ENCODE measurements at regions not wholly inside any gene's neighbourhood (a gene's known extent, or its start where the extent isn't known, plus 50 kb on each side); places are given as distances from the start of the nearest gene placed in this dataset.
"Not testable (repeated sequence)": the region's sequence is repeated elsewhere in the genome, so short reads cannot be mapped to it uniquely, and the experiment has no call there.

DNA sequence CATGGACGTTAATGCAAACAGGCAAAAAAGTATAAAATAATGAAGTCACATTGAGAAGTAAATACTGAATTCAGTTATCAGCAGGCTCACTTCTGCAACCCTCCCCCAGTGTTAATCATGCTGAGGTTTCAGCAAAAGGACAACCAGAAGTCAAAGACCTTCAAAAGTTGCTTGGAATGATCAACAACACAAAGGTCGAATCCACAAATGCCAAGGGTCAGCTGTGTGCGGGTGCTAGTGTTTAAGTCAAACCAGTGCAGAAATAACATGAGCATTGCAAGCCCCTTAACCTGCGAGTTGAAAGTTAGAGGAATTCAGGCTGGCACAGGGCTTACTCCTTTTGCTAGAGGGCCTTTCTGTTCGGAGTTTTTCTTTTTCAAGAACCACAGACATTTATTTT, 436.7 kb upstream of the SEL1L start:
- DNase-seq, result no peak

DNA sequence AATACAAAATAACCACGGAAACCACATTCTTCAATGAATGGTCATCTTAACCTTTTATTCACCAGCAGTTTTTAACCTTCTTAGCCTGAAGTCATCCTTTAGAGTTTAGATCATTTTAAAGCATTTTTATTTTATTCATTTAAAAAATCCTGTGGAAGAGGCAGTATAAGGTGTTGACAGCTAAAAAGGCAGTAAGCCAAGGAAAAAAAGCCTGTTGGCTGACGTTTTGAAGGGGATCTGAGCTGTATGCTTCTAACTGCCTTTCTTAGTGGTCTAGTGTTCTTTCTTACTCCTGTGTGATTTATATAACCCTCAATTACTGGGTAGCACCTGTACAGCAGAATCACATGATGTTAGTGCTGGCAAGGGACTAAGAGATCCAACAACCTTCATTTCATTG, 438.3 kb upstream of the SEL1L start:
- DNase-seq, result no peak

DNA sequence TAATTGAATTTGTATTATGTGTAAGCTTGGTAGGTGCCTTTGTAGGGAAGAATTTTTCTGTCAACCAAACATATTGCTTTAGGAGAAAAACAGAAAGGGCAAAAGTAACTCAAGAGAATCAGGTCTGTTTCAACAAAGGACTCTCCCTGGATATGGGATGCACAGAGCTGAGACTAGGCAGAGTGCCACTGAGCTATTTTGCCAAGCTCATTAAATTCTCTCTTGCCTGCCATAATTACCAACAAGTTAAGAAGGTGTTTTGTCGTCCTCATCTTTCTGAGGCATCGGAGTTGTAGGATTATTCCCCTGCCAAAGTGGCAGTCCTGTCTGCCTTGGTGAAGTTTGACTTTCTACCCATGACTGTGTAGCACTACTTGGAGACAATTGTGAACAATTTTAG, 438.9 kb upstream of the SEL1L start:
- no peak for DNase-seq

GRCh38 chr14:81974543-81974942, 440.9 kb upstream of the SEL1L start:
- no peak for DNase-seq

DNA sequence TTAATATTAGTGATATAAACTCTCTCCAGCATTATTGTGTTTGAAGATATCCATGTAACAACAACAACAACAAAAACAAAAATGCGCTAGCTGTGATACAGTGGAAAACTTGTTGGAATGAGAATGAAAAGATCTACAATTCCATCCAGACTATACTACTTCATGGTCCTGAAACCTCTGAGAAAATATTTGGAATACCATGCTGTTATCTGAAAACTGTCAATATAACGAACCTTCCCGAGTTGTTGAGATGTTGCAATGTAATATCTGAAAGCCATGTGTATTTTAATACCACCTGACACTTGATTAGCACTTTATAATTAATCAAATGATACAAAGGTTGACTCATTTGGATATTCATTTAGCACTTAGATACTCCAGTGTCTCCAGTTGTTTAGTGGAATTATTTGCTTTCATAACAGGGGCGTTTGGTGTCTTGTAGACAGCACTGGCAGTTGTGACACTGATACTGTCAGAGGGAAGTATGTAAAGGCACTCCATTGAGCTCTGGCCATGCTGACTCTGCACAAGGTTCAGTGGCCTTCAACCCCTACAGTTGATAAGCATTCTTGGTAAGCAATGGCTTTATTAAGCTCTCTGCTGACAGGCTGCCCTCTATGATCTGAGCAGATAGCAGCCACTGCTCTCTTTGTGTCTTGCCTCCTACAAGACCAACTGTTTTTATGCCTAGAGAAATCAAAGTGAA, 447.1 kb upstream of the SEL1L start:
- no peak for DNase-seq

- DNase-seq, result no peak
Observed at GRCh38 chr14:81981307-81981675, 447.6 kb upstream of the SEL1L start.

- DNase-seq, result no peak
Observed at GRCh38 chr14:81982046-81982445, 448.4 kb upstream of the SEL1L start.

DNA sequence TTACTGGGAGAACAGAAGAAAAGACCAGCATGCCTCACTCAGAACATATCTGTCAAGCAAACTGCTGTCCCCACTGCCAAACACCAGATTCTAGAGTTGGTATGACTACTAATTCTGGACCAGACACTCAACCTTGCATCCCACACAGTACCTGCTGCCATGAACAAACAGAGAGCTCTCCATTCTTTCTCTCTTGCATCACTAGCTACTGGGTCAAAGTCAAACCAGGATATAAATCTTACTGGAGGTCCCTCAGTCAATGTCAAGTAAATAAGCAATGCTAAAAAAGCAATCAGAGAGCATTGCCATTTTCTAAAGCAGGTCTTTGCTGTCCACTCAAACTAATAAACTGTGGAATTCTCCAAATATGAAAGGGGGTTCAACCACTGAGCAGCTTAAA, 452.4 kb upstream of the SEL1L start:
- DNase-seq, result no peak

DNA sequence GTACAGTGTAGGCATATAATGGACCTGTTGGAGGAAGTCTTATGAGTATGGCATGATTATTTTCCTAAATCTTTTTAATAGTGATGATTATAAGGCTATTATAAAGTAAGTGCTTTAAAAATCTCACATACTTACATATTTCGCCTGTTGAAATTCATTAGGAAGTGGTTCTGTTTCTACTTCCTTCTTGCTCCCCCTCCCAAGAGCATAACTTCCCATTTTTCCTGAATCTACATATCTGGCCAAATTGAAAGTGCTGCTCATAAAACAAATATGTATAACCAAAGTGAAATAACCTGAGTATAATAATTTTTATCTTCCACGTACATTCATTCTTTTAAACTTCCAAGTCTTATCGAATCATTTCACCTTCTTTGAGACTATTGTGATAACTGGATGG, 455.6 kb upstream of the SEL1L start:
- DNase-seq, result no peak

DNA sequence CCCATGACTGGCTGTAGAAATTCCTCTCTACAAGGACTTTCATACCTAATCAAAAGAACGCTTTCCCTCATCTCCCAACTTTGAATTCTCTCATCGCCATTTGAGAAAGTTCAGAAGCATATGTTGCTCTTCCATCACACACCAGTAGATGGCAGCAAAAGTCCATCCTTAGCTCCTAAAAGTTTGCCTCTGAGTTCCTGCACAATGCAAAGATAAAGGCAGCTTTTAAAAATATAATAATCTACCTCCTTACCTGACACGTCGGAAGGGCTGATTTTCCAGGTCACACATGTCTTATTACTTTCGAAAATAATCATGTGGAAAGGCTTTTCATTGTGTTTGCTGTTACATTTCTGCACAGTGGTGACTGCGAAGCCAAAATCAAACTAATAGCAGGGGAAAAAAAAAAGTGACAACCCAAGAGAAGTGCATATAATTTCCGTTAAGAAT, 456.7 kb upstream of the SEL1L start:
- DNase-seq, result peak in 9 of 14 donors; percentile 0 to 42 (median 17)

GRCh38 chr14:81991998-81992397, 458.3 kb upstream of the SEL1L start:
- no peak for DNase-seq

DNA sequence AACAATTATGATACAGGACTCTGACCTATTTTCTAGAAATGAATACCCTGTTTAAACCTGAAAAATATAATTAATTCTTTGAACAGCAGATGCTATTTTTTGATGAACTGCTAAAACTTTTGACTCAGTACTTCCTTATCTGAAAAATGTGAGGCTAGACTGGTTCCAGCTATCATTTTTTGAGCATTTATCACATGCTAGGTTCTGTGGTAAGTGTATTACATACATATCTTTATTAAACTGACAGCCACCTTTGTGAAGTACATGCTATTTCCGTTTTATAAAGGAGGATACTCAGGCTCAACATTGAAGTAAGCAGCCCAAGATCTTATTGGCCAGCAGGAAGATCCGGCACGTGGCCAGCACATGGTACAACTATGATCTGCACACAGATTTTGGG, 459.8 kb upstream of the SEL1L start:
- no peak for DNase-seq

DNA sequence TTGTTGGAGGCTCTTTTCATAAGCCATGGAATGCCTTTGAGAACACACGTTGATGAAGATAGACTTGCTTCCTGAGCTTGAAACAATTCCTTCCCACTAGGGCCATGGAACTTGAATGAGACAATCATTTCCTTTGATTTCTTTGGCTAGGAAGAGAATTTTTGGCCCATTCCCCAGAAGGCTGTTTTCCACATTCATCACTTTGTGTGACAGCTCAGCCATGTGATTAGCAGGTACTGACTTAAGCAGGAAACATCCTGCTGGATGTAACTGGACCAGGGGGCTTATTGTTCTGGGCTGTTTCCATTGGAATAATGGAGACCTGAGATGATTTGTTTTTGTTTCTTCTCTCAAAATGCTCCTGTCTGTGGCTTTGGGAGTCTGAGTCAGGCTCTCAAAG, 469.8 kb upstream of the SEL1L start:
- no peak for DNase-seq

- peak in 1 of 14 donors; percentile 7 for DNase-seq
Observed at GRCh38 chr14:82009076-82009475, 475.4 kb upstream of the SEL1L start.

GRCh38 chr14:82009993-82010392, 476.3 kb upstream of the SEL1L start:
- DNase-seq, result no peak

DNA sequence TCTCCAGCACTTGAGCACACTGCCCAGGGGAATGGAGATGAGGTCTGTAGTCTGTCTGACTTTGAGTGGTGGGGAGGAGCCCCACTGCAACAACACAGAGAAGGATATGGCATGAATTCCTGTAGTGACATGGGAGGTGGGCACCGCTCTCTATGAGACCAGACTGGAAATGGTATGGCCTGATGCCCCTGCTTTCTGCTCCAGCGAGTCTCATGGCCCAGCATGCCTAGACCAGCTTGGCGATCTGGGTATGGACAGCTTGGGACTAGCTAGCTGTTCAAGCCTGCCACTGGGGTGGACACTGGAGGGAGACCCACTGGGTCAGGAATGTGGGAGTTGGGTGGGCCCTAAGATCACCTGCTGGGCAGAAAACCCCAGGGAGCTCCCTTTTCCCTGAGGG, 477.8 kb upstream of the SEL1L start:
- no peak for DNase-seq

DNA sequence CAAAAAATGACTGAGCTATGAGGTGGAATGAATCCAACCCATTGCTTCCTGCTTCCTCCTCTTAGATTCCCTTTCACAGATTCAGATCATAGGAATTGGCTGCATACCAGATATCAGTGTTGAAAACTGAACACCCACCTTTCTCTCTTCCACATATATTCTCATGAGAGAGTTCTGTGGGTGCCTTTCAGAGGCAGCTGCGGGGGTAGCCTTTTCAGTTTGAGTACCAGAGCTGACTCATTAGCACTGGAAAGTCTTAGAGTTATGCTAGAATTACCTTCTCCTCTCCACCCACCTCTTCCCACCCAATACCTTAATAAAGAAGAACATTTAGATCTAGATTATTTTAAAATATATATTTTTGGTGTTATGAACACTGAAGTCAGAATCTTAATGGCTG, 495.4 kb upstream of the SEL1L start:
- DNase-seq, result no peak

DNA sequence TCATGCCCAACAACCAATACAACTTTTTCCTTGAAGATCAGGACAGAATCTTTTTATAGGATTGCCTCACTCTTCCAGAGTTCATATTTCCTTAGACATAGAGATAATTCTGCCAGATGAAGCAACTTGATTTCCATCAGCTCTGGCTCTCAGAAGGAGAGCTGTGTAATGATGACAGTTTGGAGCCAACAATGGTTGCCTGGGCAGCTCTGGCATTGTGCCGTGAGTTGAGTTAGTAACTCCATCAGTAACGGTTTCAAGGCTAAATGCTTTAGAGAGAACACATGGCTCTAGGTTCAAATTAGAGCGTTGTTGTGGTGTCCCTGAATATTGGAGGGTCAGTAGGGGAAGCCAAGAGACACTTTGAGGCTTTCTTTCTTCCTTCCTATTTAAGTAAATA, 501.7 kb upstream of the SEL1L start:
- DNase-seq, result no peak

DNA sequence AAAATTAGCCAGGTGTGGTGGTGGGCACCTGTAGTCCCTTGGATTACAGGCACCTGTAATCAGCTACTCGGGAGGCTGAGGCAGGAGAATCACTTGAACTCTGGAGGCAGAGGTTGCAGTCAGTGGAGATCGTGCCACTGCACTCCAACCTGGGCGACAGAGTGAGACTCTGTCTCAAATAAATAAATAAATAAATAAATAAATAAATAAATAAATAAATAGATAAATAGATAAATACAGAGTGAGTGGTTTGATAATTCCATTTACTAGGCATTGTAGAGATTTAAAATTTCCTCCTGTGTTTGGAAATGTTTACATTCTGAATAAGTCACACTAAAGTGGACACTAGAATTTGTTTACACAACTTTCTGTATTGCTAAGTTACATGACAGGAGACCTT, 504.4 kb upstream of the SEL1L start:
- DNase-seq, result not testable (repeated sequence)

- no peak for DNase-seq
Observed at GRCh38 chr14:82045339-82045738, 511.7 kb upstream of the SEL1L start.

DNA sequence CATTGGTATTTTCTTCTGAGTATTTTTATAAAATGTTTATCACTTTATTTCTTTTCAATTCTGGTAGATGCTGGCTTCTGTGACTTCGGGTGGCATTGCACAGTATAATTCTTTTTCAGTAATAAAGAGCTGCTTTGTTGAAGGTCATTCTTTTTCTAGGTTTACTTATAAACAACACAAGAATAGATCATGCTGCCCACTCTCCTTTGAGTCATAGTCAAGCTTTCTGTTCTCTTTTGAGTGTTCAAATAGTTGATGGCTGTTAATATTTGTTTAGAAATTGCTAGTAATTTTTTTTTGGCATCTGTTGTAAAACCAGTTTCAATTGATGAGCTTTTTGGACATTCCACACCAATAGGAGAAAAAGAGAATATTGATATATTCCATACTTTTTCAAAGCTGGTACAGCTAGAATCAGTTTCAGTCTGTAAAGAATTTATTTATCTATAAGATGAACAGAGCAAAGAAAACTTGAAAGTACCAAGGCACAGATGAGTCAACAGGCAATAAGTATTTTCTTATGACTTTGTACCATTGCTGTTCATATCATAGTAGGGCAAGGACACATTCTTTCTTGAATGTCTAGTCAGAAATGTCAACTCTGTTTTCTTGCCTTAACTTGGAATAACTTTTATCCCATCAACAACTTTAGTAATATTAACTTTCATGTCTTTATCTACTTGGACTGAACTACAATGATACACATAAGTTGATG, 513.0 kb upstream of the SEL1L start:
- no peak for DNase-seq

DNA sequence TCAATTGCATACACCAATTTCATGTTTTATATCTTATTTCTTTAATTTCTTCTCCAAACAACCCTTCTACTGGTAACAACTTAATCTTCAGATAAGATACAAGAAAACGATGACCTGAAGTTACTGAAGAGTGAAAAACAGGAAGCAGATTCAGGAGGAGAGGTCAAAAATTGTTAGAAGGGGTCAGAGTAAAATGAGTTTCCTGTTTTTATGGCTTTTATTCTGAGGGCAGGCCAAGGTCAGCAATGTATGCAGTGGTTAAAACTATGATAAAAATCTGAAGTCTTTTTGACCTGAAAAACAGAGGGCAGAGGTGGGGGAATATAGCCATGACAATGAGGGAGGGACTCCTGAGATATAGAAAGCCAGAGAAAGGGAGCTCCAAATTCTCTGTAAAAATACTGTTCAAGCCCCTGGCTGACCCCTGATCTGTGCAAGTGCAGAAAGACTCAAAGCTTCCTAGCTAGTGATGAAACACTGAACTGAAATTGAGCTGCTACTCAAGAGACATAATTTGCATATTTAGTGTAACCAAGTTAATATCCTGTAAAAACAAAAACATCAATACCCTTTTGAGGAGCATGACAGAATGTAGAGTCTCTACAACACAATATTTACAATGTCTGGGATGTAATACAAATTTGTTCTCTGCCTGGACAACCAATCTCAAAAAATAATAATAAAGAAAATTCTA, 514.3 kb upstream of the SEL1L start:
- DNase-seq, result no peak

DNA sequence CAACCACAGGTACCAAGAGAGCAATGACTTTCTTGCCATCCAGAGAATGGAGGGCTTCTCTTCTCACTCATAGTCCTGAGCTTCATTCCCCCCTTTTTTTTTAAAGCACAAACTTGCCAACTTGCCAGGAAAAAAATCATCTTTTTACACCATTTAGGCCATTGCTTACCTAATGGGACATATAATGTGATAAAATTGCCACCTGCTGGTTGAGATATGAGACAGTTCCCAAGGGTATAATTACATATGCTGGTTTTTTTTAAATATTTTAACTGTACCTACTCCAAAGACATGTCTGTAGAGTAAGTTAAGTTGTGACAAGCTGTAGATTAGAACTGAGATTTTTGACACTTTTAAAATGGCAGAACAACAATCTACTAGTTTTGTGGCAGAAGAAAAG, 519.1 kb upstream of the SEL1L start:
- DNase-seq, result no peak
